HG02938 (cell line): ENCODE measurements at regions not wholly inside any gene's neighbourhood (a gene's known extent, or its start where the extent isn't known, plus 50 kb on each side); places are given as distances from the start of the nearest gene placed in this dataset.

ENCODE experiments used
- ATAC-seq: cut with Tn5 transposase; IDR thresholded peaks from one replicate; pipeline ENCODE4 v1.9.1; 2021; ENCODE audit warnings: mild to moderate bottlenecking, moderate library complexity; ENCODE audit not compliant: unreplicated experiment

DNA sequence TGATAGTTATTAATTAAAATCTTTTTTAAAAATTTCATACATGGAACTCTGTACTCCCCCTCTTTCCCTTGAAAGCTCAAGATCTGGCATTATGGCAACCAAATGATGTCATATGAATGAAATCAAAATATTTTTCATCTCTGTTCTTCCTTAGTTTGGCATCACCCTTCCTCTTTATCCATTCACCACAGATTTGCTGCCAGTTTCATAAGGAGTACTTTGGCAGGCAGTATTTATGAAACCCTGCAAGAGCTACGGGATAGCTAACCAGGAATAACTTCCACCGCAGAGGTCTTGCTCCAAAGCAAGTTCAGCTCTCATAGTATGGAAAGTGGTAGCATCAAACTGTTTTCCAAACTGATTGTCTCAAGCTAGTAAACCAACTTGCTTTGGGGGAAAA is 113.9 kb upstream of the DOK5 start:
- no peak for ATAC-seq

DNA sequence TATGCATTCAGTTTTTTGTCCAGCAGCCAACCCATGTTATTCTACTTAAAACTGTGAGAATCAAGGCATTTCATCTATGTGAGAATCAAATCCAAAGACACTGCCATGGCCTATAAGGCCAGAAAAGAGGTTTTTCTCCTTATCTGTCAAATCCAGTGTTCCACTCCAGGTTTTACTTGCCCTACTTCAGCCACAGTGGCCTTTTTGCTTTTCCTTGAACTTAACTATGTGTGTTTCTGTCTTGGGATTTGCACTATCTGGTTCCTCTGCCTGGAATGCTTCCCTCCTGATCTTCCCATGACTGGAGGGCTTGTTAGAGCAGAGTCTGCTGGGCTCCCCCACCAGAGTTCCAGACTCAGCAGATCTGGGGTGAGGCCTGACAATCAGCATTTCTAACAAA is 113.1 kb upstream of the DOK5 start:
- no peak for ATAC-seq

DNA sequence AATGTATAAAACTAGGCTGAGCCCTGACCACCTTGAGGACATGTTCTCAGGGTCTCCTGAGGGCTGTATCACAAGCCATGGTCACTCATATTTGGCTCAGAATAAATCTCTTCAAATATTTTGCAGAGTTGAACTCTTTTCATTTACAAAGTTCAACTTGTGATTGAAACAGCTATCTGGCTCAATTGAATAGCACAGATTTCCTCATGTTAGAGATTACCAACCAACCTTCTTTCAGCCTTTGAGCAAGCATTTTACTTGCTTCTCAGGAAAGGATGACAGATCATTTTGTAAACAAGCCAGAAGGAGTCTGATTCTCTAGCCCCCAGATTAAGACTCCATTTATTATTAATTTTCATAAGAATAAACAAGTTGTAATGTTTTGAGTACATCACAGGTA is 111.0 kb upstream of the DOK5 start:
- no peak for ATAC-seq

DNA sequence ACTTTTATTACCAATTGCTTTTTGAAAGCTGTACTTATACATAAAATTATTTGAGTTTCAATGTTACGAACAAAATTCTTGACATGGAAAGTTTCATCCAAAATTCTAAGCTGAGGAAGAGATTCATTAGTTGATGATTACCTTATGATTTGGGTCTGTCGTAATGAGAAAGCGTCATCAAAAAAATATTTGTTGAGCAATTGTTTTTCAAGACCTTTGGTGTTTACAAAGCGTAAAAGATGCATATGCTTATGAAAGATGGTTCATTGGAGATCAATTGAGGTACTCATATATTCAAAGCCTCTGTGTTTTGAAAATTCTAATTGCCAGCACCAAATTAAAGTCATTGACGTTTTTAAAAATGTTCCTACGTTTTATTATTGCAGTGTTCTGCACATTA is 110.5 kb upstream of the DOK5 start:
- no peak for ATAC-seq

DNA sequence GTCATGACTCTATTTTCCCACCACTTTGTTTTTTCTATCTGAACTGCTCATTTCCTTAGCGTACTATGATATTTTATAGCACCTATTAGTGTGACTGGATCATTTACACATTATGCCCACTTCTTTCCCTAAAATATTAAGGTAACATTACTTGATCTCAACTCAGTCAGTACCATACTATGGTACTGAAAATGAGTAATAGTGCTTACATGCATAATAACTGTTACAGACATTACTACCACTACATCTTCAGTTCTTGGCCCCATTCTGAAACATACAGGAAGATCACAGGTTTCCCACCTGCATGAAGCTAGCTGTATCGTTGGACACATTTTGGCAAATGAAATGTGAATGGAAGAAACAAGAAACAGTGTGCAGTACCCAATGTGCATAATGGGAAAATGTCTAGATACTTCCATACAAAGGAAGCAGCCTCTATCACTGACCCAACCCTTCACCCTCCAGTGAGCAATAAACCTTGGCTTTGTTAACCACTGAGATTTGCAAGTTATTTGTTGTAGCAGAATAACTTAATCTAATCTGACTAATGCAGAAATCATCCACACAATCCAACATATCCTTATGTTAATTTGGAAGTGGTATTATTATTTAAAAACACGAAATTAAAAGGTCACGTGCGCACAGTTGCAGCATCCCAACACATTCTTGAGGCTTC is 108.6 kb upstream of the DOK5 start:
- no peak for ATAC-seq

DNA sequence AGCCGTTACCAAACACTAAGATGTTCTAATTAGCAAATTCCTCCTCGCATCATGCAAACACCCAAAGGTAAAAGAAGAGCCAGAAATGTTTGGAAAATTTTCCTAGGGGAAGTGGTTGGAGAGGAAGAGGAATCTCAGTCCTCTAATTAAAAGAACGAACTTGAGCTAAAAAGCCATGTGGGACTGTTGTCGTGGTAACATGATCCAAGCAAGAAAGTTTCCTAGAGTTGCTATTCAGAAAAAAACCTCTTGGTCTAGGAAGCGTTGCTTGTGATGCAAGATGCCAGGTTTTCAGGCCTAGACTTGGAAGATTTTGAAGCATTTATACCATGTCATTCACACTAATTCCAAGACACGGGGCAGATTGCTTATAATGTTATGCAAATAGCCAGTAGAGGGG is 106.8 kb upstream of the DOK5 start:
- ATAC-seq = no peak

DNA sequence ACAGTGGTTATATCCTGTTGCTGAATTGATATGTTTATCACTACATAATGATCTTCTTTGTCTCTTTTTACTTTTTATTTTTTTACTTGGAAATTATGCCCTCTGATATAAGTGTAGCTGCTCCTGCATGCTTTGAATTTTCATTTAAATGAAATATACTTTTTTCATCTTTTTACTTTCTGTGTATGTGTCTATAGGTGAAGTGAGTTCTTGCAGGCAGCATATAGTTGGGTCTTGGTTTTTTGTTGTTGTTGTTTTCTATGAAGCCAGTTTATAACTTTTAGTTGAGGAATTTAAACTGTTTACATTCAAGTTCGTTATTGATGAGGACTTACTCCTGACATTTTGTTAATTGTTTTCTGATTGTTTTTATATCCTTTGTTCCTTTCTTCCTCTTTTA is 103.1 kb upstream of the DOK5 start:
- ATAC-seq = no peak

DNA sequence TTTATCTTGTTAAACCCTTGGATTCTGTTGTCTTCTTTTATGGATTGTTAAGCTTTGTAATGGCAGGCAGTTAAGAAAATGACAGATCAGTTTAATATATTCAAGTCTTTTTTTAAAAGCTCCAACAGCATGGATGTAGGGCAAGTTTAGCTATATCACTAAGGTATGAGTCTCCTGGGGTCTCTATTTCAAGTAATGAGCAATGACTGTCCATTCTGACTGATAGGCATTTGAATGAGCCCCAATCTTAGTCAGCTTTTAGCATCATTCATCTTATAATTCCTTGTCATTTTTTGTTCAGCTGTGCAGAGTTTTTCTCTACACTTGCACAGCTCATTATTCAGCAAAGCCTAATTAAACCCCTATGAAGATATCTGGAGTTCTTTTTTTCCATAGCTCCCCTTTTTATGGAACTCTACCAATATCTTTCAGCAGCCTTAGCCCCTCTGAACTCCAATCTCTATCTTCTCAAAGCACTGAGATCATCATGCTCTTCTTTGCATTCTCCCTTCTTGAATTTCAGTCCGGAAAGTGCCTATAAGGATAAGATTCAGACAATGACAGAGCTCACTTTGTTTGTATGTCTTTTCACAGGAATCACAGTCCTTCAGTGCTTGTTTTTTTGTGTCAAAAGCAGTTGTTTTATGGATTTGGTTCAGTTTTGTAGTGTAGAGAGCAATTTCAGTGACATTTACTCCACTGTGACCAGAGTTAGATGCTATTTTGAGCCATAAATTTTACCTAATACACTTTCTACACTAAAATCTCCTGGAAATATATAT is 97.2 kb upstream of the DOK5 start:
- ATAC-seq = no peak

DNA sequence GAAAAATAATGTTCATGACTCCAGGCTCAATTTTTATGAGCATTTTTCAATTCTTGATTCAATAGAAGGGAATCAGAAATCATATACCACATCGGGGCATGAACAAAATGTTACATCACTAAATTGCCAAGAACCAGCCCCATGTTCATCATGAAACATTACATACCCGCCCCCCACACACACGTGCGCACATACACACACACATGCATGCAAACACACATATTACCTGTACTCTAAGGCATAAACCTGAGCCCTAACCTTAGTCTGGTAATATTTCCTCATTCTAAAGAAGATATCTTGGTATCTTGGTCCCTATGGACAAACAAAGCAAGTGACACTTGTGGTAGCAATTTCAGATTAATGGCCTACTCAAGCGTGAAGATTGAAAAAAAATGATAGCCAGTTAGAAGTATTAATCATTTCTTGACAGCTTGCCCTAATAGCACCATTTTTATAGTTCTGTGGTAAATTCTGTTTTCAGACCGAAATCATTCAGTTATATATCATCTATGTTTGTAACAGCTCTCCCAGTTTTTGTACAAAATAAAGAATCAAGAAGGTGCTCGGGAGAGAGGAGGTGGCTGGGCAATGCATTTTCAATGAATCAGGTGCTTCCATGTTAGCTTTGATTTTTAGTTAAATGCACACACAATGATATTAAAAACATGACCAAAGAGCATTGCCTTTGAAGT is 95.4 kb upstream of the DOK5 start:
- ATAC-seq = no peak

DNA sequence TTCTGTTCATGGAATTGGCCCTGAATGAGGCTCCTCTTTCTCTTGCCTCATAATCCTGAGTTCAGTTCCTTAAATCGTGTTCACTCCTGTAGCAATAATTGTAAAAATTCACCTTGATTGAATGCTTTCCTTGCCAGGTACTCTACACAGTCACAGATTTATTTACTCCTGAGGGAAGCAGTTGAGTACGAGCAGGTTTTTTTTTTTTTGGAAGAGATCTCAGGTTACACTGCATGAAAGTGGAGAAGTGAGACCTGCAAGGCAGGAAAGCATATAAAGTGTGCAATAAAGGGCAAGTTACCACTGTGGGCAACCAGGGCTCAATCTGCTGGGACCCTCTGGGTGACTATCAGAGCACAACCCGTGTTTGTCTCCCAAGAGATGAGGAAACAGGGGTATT is 93.0 kb upstream of the DOK5 start:
- no peak for ATAC-seq

DNA sequence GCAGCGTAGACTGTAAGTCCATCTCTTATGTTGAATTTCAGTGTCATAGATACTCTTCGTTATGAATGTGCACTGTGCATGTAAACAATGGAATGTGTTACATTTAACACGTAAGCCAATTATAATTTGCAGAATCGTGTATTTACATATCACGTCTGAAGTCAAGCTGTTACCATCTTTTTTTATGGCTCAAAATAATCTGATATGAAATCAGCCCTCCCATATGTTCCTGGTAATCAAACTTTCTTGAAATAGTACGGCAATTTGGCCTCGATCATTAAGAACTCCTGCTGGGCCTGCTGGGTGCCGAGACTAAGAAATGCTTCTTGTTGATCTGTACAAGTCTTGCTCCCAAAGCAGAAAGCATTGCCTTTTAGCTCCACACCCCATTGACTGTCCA is 89.6 kb upstream of the DOK5 start:
- no peak for ATAC-seq

DNA sequence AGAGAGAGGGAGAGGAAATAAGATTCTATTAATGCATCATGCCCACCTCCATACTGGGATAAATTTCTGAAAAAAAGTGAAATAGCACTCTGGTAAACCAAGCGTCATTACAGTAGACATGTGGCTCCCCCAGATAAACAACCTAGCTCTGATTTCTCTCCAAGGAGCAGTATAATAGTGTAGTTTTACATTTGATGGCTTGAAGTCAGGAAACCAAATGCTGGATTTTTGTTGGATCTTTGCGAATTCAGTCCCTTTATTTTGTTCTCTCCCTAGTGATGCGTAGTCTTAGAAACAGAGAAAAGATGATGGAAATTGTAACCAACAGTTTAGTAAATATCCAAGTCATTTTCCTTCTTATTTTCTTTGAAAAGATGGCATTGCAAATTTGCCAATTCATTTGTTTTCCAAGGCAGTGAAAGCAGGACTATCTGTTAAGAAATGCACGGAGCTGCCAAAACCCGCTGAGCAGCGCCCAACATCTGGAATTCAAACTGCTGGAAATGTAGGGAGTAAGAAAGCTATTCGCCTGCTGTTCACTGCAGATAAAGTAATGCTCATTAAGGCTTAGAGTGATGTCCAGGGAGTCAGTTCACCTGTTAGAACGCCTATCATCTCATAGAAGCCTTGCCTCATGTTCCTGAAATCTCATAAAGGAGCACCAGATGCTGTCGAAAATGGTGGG is 85.7 kb upstream of the DOK5 start:
- ATAC-seq = no peak

DNA sequence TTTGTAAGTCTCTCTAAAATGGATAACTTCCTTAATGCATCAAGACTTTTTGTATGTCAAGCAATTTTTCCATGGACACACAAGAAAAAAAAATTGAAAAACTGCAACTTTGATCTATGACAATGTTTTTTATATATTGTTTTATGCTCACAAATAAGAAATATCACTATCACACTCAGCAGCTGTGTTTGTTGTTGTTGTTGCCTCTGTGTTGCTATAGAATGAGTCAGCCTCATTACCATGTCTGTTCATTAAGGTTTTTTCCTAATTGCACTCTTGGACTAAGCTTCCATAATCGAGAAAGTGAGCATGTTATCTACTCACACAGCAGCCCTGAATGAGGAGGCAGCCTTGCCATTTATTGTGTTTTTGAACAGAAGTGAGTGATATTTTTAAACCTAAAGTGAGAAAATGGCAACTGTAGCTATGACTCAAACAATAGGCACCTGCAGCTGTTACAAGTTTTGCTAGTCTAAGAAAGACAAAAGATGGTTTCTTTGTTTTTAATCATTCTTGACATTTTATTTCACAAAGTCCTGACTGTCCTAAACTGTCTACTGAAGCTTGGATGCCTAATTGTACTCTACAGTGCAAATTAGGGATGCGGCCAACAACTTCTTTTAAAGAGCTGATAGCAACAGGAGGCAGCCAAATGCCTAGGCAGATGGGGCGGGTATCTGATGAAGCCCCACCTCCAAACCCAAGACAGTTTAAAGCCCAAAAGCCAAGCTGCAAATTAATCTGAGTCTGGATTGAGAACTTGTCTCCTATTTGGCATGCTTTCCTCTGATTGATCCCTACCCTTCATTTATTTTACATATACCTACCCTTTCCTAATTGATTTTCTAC is 77.9 kb upstream of the DOK5 start:
- no peak for ATAC-seq

DNA sequence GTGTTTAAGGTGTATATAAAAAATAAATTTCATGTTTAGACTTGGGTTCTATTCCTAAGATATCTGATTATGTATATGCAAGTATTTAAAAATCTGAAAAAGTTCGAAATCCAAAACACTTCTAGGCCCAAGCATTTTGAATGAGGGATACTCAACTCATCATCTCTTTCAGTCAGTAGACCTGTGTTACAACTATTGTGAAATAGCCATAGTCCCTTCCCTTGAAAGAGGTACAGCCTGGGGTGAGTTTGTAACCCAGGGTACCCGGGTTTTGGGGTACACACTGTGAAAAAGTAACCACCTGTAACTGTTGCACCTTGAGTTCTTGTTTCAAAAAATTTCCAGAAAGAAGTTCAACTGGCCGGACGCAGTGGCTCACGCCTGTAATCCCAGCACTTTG is 76.6 kb upstream of the DOK5 start:
- no peak for ATAC-seq

DNA sequence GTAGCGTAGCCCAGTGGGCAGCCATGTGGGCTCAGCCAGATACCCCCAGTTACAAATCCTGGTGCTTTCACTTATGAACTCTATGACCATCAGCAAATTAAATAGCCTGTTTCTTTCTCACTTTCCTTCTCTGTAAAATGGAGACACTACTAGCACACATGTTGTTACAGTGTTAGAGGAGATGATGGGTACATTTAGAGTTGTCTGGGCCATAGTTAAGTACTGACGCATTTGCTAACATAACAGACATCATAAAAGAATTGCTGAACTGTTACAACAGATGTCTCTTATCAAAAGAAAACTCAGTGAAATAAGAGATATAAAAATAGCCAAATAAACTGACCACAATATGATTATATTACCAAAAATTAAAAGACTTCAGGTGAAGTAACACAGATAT is 69.9 kb upstream of the DOK5 start:
- ATAC-seq = no peak

DNA sequence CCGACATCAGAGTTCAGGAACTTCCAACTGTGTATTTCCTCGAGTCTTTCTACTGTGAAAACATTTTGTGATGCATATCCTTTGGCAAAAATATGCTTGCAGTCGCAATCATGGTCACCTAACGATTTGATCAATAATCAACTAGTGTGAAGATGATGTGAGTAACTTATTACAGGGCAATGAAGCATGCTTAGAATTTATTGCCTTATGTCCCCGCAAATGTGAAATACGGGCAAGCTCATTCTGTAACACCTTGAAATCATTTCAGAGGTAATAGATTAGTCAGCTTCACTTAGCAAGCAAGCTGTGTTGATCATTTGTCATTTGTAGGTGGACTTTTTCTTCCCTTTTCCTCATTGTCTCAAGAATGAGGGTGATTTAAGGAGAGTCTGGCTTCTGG is 67.9 kb upstream of the DOK5 start:
- ATAC-seq = no peak

DNA sequence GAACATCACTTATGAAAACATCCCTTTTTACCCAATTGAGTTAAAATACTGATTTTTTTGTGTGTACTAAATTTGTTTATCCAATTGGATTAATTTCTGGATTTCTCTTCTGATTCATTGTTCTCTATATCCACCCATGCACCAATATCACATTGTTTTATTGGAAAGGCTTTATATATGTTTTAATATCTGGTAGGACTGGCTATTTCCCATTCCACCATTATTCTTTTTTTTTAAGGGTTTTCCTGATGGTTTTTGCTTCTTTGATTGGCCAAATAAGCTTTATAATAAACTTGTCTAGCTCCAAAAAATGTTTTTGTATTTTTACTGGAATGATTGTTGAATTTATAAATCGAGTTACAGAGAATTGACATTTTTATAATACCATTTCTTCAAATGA is 59.4 kb upstream of the DOK5 start:
- ATAC-seq = no peak

DNA sequence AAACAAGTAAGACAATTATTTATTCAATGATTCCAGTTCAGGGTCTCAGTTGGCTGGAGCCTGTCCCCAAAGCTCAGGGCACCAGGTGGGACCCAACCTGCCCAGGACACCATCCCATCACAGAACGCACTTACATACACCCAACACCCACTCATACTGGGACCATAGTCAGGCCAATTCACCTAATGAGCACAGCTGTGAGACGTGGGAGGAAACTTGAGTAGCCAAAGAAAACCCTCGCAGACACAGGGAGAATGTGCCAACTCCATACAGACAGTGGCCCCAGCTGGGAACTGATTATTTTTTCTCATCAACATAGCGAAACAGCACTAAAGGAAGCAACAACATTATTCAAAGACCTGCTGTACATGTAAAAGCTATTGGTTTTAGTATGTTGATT is 58.6 kb upstream of the DOK5 start:
- no peak for ATAC-seq

DNA sequence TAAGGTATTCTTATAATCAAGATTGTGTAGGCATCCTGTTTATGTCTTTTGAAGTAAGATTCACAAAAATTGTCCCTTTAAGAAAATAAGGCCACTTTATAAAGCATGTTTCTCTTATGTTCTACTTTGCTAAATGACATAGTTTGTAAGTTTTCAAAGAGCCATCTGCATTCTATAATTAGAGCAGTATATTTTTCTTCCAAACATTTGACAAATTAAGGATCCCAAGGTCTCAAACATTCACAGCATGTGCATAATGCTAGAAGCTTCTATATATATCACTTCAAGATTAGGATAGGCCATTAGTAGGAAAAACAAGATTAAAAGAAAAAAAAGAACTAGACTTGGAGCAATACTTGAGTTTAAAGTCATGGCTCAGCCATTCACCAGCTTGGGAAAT is 55.9 kb upstream of the DOK5 start:
- ATAC-seq = no peak
